ENCODE measurements at regions not wholly inside any gene's neighbourhood (a gene's known extent, or its start where the extent isn't known, plus 50 kb on each side); places are given as distances from the start of the nearest gene placed in this dataset.

GRCh38 chr3:182462152-182462551 lies 331.2 kb upstream of the ATP11B start:
- TF ChIP-seq CTCF (IDR thresholded peaks at IDR 0.05) (no peak), EP300 (IDR thresholded peaks at IDR 0.05; ENCODE audit: borderline replicate concordance in 1 of 2, low read depth in 1 of 2, low read length in 1 of 2) (no peak), TEAD4 (IDR thresholded peaks at IDR 0.05; ENCODE audit: borderline replicate concordance, insufficient read depth) (no peak), NRF1 (IDR thresholded peaks at IDR 0.05; ENCODE audit: low read depth, low read length) (no peak), RFX5 (IDR thresholded peaks at IDR 0.05; ENCODE audit: low read length) (no peak), USF2 (IDR thresholded peaks at IDR 0.05; ENCODE audit: borderline replicate concordance, low read depth, low read length) (no peak)

All from SK-N-SH (cell line).